NB4 (cell line): ENCODE measurements at regions not wholly inside any gene's neighbourhood (a gene's known extent, or its start where the extent isn't known, plus 50 kb on each side); places are given as distances from the start of the nearest gene placed in this dataset.

Source experiments
- DNase-seq: peaks from one replicate; pipeline ENCODE4 v3.0.0; 2010; ENCODE audit warnings: low read depth
- H3K4me3 ChIP-seq: one replicate; pipeline ENCODE4 v1.5.1; 2011; ENCODE audit warnings: mild to moderate bottlenecking, low read depth, low read length, moderate library complexity
- CTCF ChIP-seq: IDR thresholded peaks from one replicate; pipeline ENCODE4 v1.5.1; 2012; ENCODE audit warnings: low read depth, low read length
- MAX ChIP-seq: IDR thresholded peaks from 2 replicates; pipeline ENCODE4 v1.6.1; 2011; ENCODE audit warnings: low read depth, low read length
- MYC ChIP-seq: IDR thresholded peaks from 2 replicates; pipeline ENCODE4 v1.6.1; 2011; ENCODE audit warnings: low read depth, low read length
- POLR2A ChIP-seq: IDR thresholded peaks from 2 replicates; pipeline ENCODE4 v1.6.1; 2011; ENCODE audit warnings: mild to moderate bottlenecking; ENCODE audit not compliant: insufficient read length; ENCODE audit errors: extremely low read depth

GRCh38 chr4:8699479-8700145 is 107.0 kb downstream of the CPZ start:
- H3K4me3 ChIP-seq: no peak overlapping the region
- DNase-seq: no peak
- TF ChIP-seq POLR2A (no peak), CTCF (no peak), MYC (no peak)

GRCh38 chr4:8699063-8699385 is 106.5 kb downstream of the CPZ start:
- no peak for TF ChIP-seq MAX
- TF ChIP-seq MYC: no peak
- TF ChIP-seq CTCF: no peak
- no peak for TF ChIP-seq POLR2A
- H3K4me3 ChIP-seq: no peak overlapping the region
- no peak for DNase-seq

GRCh38 chr4:8698341-8699062 is 105.9 kb downstream of the CPZ start:
- DNase-seq: no peak
- TF ChIP-seq POLR2A (no peak), CTCF (no peak), MYC (no peak), MAX (no peak)
- H3K4me3 ChIP-seq: no peak overlapping the region

GRCh38 chr4:8697826-8698225 is 105.3 kb downstream of the CPZ start:
- no peak for DNase-seq
- TF ChIP-seq CTCF (no peak), MYC (no peak), MAX (no peak), POLR2A (no peak)

GRCh38 chr4:8696369-8697127 is 104.0 kb downstream of the CPZ start:
- no peak overlapping the region for H3K4me3 ChIP-seq
- TF ChIP-seq MYC (no peak), MAX (no peak), CTCF (no peak), POLR2A (no peak)
- no peak for DNase-seq

More at GRCh38 chr4:8697826-8698225, 105.3 kb downstream of the CPZ start:
- H3K4me3 ChIP-seq: no peak overlapping the region
